ENCODE measurements at regions not wholly inside any gene's neighbourhood (a gene's known extent, or its start where the extent isn't known, plus 50 kb on each side); places are given as distances from the start of the nearest gene placed in this dataset.

GRCh38 chr1:170303034-170303433, 157.3 kb downstream of the NTMT2 start:
- TF ChIP-seq, protein P1, sequence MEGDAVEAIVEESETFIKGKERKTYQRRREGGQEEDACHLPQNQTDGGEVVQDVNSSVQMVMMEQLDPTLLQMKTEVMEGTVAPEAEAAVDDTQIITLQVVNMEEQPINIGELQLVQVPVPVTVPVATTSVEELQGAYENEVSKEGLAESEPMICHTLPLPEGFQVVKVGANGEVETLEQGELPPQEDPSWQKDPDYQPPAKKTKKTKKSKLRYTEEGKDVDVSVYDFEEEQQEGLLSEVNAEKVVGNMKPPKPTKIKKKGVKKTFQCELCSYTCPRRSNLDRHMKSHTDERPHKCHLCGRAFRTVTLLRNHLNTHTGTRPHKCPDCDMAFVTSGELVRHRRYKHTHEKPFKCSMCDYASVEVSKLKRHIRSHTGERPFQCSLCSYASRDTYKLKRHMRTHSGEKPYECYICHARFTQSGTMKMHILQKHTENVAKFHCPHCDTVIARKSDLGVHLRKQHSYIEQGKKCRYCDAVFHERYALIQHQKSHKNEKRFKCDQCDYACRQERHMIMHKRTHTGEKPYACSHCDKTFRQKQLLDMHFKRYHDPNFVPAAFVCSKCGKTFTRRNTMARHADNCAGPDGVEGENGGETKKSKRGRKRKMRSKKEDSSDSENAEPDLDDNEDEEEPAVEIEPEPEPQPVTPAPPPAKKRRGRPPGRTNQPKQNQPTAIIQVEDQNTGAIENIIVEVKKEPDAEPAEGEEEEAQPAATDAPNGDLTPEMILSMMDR (IDR thresholded peaks at IDR 0.05): no peak
- no peak for TF ChIP-seq POLR2A (IDR thresholded peaks at IDR 0.05)
